K562 (cell line): ENCODE measurements at regions not wholly inside any gene's neighbourhood (a gene's known extent, or its start where the extent isn't known, plus 50 kb on each side); places are given as distances from the start of the nearest gene placed in this dataset.

ENCODE experiments used
- ATAC-seq: fragments of 200-7000 bp; cut with Tn5 transposase; 3 replicates; pipeline ENCODE4 v1.9.1; 2020; ENCODE audit warnings: moderate library complexity
- BruUV-seq: library from RNA; stranded (reverse); fragments of 400-500 nt; replicated peaks from 2 replicates; lab custom pipeline; 2021; lab: Mats Ljungman, UMichigan
- CTCF ChIA-PET: fragments of 300-600 bp; formaldehyde crosslinking; extraction: SDS; loops from one replicate; lab custom pipeline; 2021; ENCODE audit warnings: low intra/inter-chr PET ratio; lab: Yijun Ruan, JAX
- POLR2A ChIA-PET: fragments of 300-600, 350-650 bp; sonication (Branson Sonifier 250); formaldehyde crosslinking; extraction: SDS; loops from one replicate; lab custom pipeline; 2021; ENCODE audit warnings: antibody characterized with exemption, inconsistent platforms; lab: Yijun Ruan, JAX
- DNase-seq, 4 experiments: peaks; one replicate each; pipeline versions ENCODE4 v3.0.0 to v3.0.0-alpha.2; 2011 to 2018; ENCODE audit warnings: low spot score in 3 of 4, mixed read lengths in 3 of 4; ENCODE audit errors: extremely low read depth in 1 of 4
- FAIRE-seq: peaks from 2 replicates; lab custom pipeline; 2011; peaks lifted over from hg19 to GRCh38; lab: Jason Lieb, UNC
- H2AFZ ChIP-seq: 2 replicates; pipeline ENCODE4 v1.6.0; 2011; ENCODE audit warnings: low read depth, low read length, control low read depth, inconsistent platforms
- H3K27ac ChIP-seq: fragments of 200-600 bp; 3 replicates; pipeline ENCODE4 v1.8.0; 2011; ENCODE audit warnings: low read depth, mild to moderate bottlenecking, control low read depth, inconsistent platforms, low read length, moderate library complexity, mixed read lengths; ENCODE audit errors: extremely low read depth
- H3K27me3 ChIP-seq, 2 experiments: fragments of 300-600 bp in 1 of 2; 2 replicates in 1 of 2; 3 replicates in 1 of 2; pipeline versions ENCODE4 v1.6.0 to v1.8.0; 2011; ENCODE audit warnings: inconsistent platforms in 2 of 2, low read length in 2 of 2, mild to moderate bottlenecking in 1 of 2, mixed read lengths in 1 of 2, moderate library complexity in 1 of 2; ENCODE audit not compliant: control insufficient read depth in 2 of 2, insufficient read depth in 2 of 2
- H3K36me3 ChIP-seq: fragments of 300-600 bp; 3 replicates; pipeline ENCODE4 v1.8.0; 2011; ENCODE audit warnings: mild to moderate bottlenecking, low read length, inconsistent platforms; ENCODE audit not compliant: control insufficient read depth, insufficient read depth
- H3K4me1 ChIP-seq, 2 experiments: fragments of 200-600 bp in 1 of 2; replicated peaks in 1 of 2; 2 replicates in 1 of 2; 3 replicates in 1 of 2; pipeline versions ENCODE4 v1.5.1 to v1.8.0; 2011; ENCODE audit warnings: inconsistent platforms in 2 of 2, low read length in 2 of 2, mild to moderate bottlenecking in 1 of 2, mixed read lengths in 1 of 2, moderate library complexity in 1 of 2; ENCODE audit not compliant: control insufficient read depth in 2 of 2, insufficient read depth in 2 of 2
- H3K4me2 ChIP-seq: 2 replicates; pipeline ENCODE4 v1.6.1; 2011; ENCODE audit warnings: low read length, control low read depth, inconsistent platforms, mixed read lengths; ENCODE audit not compliant: insufficient read depth
- H3K4me3 ChIP-seq: fragments of 200-600 bp; sonication (generic), shearing (Covaris generic); 2 replicates; pipeline ENCODE4 v1.5.1; 2016; ENCODE audit warnings: control low read depth, inconsistent platforms
- H3K79me2 ChIP-seq: fragments of 200-600 bp; 3 replicates; pipeline ENCODE4 v1.8.0; 2011; ENCODE audit warnings: low read length, inconsistent platforms; ENCODE audit not compliant: control insufficient read depth, insufficient read depth
- H3K9ac ChIP-seq, 2 experiments: 2 replicates each; pipeline versions ENCODE4 v1.6.0 to v1.6.1; 2011; ENCODE audit warnings: low read depth in 2 of 2, low read length in 2 of 2, control low read depth in 1 of 2, inconsistent platforms in 1 of 2, mild to moderate bottlenecking in 1 of 2, mixed read lengths in 1 of 2; ENCODE audit not compliant: insufficient read depth in 1 of 2
- H3K9me1 ChIP-seq: one replicate; pipeline ENCODE4 v1.6.0; 2011; ENCODE audit warnings: inconsistent platforms, mild to moderate bottlenecking, low read length, moderate library complexity; ENCODE audit not compliant: control insufficient read depth, insufficient read depth
- H3K9me3 ChIP-seq: replicated peaks from 2 replicates; pipeline ENCODE4 v1.5.1; 2011; ENCODE audit warnings: low read depth, low read length, inconsistent platforms; ENCODE audit not compliant: control insufficient read depth, insufficient read depth
- H4K20me1 ChIP-seq: replicated peaks from 2 replicates; pipeline ENCODE4 v1.6.1; 2011; ENCODE audit warnings: low read length, inconsistent platforms, mixed read lengths; ENCODE audit not compliant: control insufficient read depth, insufficient read depth
- ETV6 ChIP-seq, 3 experiments: fragments of 150-350 bp in 1 of 3; sonication (generic) in 1 of 3; formaldehyde crosslinking in 1 of 3; IDR thresholded peaks; 2 replicates each; pipeline versions ENCODE4 v1.6.1 to v1.8.0; 2014 to 2022; ENCODE audit warnings: borderline replicate concordance in 2 of 3, low read depth in 2 of 3, antibody characterized with exemption in 1 of 3, low read length in 1 of 3, mild to moderate bottlenecking in 1 of 3, missing genetic modification reagents in 1 of 3
- HOXB6 ChIP-seq: fragments of 250-450 bp; sonication (Bioruptor Pico); IDR thresholded peaks from 2 replicates; pipeline ENCODE4 v1.5.1; 2022; ENCODE audit warnings: mild to moderate bottlenecking, borderline replicate concordance
- NCOA1 ChIP-seq: fragments of 450-650 bp; IDR thresholded peaks from 2 replicates; pipeline ENCODE4 v1.6.1; 2016; ENCODE audit warnings: low read depth
- RBM22 ChIP-seq: fragments of 200-400 bp; formaldehyde crosslinking; IDR thresholded peaks from 2 replicates; pipeline ENCODE4 v1.6.1; 2018; ENCODE audit warnings: low read length, low read depth; ENCODE audit not compliant: poor library complexity, severe bottlenecking
- RFX5 ChIP-seq: IDR thresholded peaks from 2 replicates; pipeline ENCODE4 v1.6.1; 2011; ENCODE audit warnings: low read depth, mild to moderate bottlenecking, improper control_type of control experiment, low read length
- RFX7 ChIP-seq: fragments of 250-450 bp; sonication (Bioruptor Pico); IDR thresholded peaks from 2 replicates; pipeline ENCODE4 v1.5.1; 2021; ENCODE audit warnings: mild to moderate bottlenecking
- STAT6 ChIP-seq: sonication (generic); formaldehyde crosslinking; IDR thresholded peaks from 2 replicates; pipeline ENCODE4 v1.8.1; 2023; ENCODE audit warnings: mild to moderate bottlenecking, missing genetic modification reagents
- TAL1 ChIP-seq: fragments of 450-650 bp; IDR thresholded peaks from 2 replicates; pipeline ENCODE4 v1.6.1; 2016; ENCODE audit warnings: mild to moderate bottlenecking
- ZBTB1 ChIP-seq: sonication (generic); formaldehyde crosslinking; IDR thresholded peaks from 2 replicates; pipeline ENCODE4 v1.8.1; 2023; ENCODE audit warnings: missing genetic modification reagents, low read depth, mild to moderate bottlenecking, borderline replicate concordance
- ZBTB8A ChIP-seq: fragments of 450-650 bp; IDR thresholded peaks from 2 replicates; pipeline ENCODE4 v1.6.1; 2018; ENCODE audit warnings: mild to moderate bottlenecking, moderate library complexity; ENCODE audit not compliant: partially characterized antibody
- ZEB2 ChIP-seq: fragments of 450-650 bp; IDR thresholded peaks from 2 replicates; pipeline ENCODE4 v1.6.1; 2016
- ZNF695 ChIP-seq: fragments of 450-650 bp; formaldehyde crosslinking; IDR thresholded peaks from 2 replicates; pipeline ENCODE4 v1.4.0; 2020; ENCODE audit warnings: mild to moderate bottlenecking, moderate library complexity
- WGBS: fragments of 100-300 bp; shearing (Covaris generic); methylation state at CpG from one replicate; pipeline ENCODE4 v1.1.6; 2016; ENCODE audit warnings: low coverage, mixed read lengths; ENCODE audit not compliant: insufficient coverage; ENCODE audit errors: missing lambda C conversion rate; 5-methylcytosine and 5-hydroxymethylcytosine counted together
- in situ Hi-C: fragments of 300-500 bp; cut with MboI; formaldehyde crosslinking; loops from 4 replicates; pipeline ENCODE4 v1.15.0; 2018; ENCODE audit warnings: inconsistent platforms, mixed read lengths
- intact Hi-C: fragments of 100-400 bp; cut with micrococcal nuclease; formaldehyde crosslinking; loops from 2 replicates; pipeline ENCODE4 v1.14.2; 2022
- TF ChIP-seq, protein P1 (sequence below): sonication (generic); formaldehyde crosslinking; IDR thresholded peaks from 2 replicates; pipeline ENCODE4 v1.9.0; 2022; ENCODE audit warnings: mild to moderate bottlenecking, missing genetic modification reagents

GRCh38 chr4:33961761-33962160 is 2282.6 kb downstream of the ARAP2 start (continued):
- no peak for TF ChIP-seq STAT6 (CRISPR knock-in tag)
- TF ChIP-seq, all 486 proteins: peak for 0

GRCh38 chr4:33966808-33967207 is 2277.5 kb downstream of the ARAP2 start:
- no peak for DNase-seq
- no peak for ATAC-seq
- TF ChIP-seq RFX5 (no peak), ETV6 (IDR thresholded peaks at IDR 0.05; ENCODE audit: borderline replicate concordance in 1 of 2, low read depth in 2 of 2, low read length in 1 of 2) (no peak), ETV6 (CRISPR knock-in tag; IDR thresholded peaks at IDR 0.05; ENCODE audit: borderline replicate concordance) (no peak), ZBTB1 (CRISPR knock-in tag) (no peak), ZNF695 (CRISPR knock-in tag) (no peak), RBM22 (no peak), HOXB6 (CRISPR knock-in tag) (no peak), ZBTB8A (no peak), NCOA1 (no peak), ZEB2 (no peak), TAL1 (no peak), RFX7 (CRISPR knock-in tag) (no peak)
- TF ChIP-seq, protein P1, sequence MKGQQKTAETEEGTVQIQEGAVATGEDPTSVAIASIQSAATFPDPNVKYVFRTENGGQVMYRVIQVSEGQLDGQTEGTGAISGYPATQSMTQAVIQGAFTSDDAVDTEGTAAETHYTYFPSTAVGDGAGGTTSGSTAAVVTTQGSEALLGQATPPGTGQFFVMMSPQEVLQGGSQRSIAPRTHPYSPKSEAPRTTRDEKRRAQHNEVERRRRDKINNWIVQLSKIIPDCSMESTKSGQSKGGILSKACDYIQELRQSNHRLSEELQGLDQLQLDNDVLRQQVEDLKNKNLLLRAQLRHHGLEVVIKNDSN, result no peak
- FAIRE-seq, result no peak
- H3K4me2 ChIP-seq, result no peak overlapping the region
- H3K36me3 ChIP-seq, result no peaks in the 10 kb centered on the region
- H3K9me1 ChIP-seq, result no peaks in the 10 kb centered on the region
- H3K27me3 ChIP-seq, result no peaks in the 10 kb centered on the region
- H3K79me2 ChIP-seq, result no peaks in the 10 kb centered on the region
- H3K27ac ChIP-seq, result no peak overlapping the region
- H3K4me1 ChIP-seq, result no peaks in the 10 kb centered on the region
- ChIA-PET POLR2A (no interaction called here), CTCF (no interaction called here)
- no peaks in the 10 kb centered on the region for H4K20me1 ChIP-seq
- no TSS peak for BruUV-seq
- no peak overlapping the region for H2AFZ ChIP-seq
- no peak overlapping the region for H3K9ac ChIP-seq
- 0% methylated on average over 1 of the region's 1 CpG for WGBS
- H3K9me3 ChIP-seq, result no peaks in the 10 kb centered on the region
- in situ Hi-C loops, result no loop called here
- intact Hi-C loops, result no loop called here
- H3K4me3 ChIP-seq, result no peak overlapping the region
